Stimulated activated naive CD4-positive, alpha-beta T cell (primary cell): ENCODE measurements at regions not wholly inside any gene's neighbourhood (a gene's known extent, or its start where the extent isn't known, plus 50 kb on each side); places are given as distances from the start of the nearest gene placed in this dataset.

ENCODE experiments used
- DNase-seq, 6 experiments: peaks; one replicate each; lab custom pipeline; 2025; lab: John Stamatoyannopoulos, UW

DNA sequence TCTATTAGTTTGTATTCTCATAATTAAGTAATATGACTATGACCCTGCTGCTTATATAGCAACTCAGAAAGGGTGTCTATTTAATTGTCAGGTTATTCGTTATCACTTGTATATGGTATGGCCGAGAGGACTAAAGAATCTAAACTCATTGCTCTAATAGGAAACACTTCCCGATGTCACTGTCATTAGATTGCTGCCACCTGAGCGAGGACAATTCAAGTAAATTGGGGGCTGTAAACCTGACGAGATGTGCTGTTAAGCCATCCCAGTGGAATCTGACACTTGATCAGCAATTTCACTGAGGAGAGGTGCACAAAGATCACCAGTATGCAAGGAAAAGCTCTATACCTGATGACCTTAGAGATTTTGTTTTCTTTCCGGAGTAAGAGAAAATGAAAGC is 1319.3 kb downstream of the MAT2B start:
- DNase-seq = no peak

GRCh38 chr5:164832516-164832915 is 1327.1 kb downstream of the MAT2B start:
- no peak for DNase-seq

DNA sequence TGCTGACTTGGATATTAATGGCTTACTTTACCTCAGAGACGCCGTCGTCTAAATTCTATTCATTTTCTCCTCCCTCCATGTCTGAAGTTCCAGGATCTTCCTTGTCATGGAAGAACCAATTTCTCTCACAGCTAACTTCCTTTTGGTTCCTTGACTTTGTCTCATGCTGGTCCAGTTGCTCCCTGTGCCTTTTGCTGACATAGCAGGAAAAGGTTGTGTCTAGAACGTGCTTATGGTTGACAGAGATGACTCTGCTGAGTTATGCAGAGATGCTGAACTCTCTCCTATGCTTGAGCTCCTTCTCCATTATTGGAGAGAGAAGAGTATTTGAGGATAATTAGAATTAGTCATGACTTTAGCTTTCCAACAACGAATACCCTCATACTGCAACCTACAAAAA is 1338.9 kb downstream of the MAT2B start:
- no peak for DNase-seq

- no peak for DNase-seq
Observed at GRCh38 chr5:164860896-164861295, 1355.5 kb downstream of the MAT2B start.

- no peak for DNase-seq
Observed at GRCh38 chr5:164861610-164862009, 1356.2 kb downstream of the MAT2B start.

- DNase-seq = no peak
Observed at GRCh38 chr5:164868761-164869160, 1363.3 kb downstream of the MAT2B start.

GRCh38 chr5:164869325-164869724 is 1363.9 kb downstream of the MAT2B start:
- DNase-seq = no peak

- no peak for DNase-seq
Observed at GRCh38 chr5:164876793-164877192, 1371.4 kb downstream of the MAT2B start.

GRCh38 chr5:164881442-164881841 is 1376.0 kb downstream of the MAT2B start:
- no peak for DNase-seq

DNA sequence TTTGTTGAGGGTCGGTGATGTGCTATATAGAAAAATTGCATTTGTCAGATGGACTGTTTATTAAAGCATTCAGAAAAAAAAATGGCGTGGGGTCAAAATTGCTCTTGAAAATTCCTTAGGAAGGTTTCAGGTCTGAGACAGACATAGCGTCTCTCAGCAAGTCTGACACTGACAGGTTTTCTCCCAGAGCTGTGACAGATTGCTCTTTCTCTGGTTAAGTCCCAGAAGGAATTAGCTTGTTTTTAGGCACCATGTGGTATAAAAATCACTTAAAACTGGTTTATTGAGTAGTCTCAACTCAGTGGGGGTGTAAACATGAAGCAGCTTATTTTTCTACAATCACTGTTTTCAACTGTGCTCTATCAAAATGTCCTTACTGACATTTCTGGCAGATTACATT is 1379.8 kb downstream of the MAT2B start:
- DNase-seq = no peak

DNA sequence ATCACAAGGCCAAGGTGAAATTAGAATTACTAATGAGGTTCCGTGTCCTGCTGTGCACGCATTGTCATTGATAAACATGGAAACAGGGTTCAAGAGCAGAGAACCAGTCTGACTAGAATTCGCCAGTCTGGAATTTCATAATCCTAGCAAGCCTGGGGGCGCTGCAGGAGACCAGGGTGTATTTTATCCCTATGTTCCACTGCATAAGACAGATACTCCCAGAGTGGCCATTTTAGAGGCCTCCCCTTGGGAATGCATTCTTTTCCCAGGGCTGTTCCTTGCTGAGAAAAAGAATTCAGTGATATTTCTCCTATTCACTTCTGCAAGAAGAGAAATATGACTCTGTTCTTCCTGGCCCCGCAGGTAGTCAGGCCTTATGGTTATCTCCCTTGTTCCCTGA is 1387.7 kb downstream of the MAT2B start:
- DNase-seq = no peak

DNA sequence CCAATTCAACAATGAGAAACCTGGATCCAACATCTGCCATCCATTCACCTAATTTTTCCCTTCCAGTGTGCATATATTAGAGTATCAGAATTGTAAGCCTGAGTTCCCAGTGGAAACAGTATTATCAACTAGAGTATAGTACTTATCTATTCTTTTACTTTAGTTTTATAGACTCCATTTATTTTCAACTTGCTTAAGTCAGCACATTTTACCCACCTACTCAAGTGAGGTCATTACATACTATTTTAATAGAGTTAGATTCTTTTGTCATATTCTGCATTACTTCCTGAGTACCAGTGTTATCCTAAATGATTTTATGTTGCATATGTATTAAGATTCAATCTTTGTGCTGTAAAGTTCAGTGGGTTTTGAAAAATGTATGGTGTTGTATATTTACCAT is 1393.3 kb downstream of the MAT2B start:
- no peak for DNase-seq

DNA sequence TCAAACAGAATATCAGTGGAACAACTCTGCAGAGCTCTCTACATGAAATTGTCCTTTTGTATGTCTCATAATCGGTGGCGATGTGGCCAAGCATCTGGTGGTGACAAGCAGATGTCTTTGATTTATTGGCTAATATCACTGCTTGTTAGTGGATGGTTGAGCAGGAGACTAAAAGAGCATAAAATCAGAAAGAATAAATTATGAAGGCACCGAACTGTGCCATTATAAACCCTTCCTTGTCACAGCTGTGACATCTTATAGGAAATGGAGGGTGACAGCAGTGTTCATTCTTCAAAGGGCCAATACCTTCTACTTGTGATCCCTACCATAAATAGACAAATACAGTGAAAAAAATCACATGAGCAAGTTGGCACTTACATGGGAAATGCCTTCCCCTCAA is 1404.3 kb downstream of the MAT2B start:
- DNase-seq = no peak

GRCh38 chr5:164921722-164922121 is 1416.3 kb downstream of the MAT2B start:
- no peak for DNase-seq

- DNase-seq = no peak
Observed at GRCh38 chr5:164934039-164934438, 1428.6 kb downstream of the MAT2B start.

- DNase-seq = no peak
Observed at GRCh38 chr5:164934561-164934960, 1429.1 kb downstream of the MAT2B start.

GRCh38 chr5:164941132-164941531 is 1435.7 kb downstream of the MAT2B start:
- no peak for DNase-seq

DNA sequence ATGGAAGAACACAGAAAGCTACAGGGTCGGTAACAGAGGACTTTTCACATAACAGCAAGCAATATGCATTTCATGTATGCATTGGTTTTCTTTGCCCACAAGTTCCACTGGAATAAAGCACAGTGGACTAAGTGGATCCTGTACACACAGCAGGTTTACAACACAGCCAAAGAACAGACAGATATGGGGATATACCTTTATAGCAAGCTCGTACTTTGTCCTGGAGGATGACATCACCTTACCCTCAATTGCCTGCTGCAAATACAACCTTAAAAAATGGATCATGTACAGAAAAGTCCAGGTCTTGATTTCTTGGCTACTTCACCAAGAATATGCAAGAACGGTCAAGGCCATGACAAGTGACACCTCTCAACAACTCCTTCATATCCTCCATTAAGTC is 1445.5 kb downstream of the MAT2B start:
- no peak for DNase-seq

GRCh38 chr5:164951570-164951969 is 1446.2 kb downstream of the MAT2B start:
- no peak for DNase-seq

GRCh38 chr5:164958688-164959087 is 1453.3 kb downstream of the MAT2B start:
- DNase-seq = no peak

DNA sequence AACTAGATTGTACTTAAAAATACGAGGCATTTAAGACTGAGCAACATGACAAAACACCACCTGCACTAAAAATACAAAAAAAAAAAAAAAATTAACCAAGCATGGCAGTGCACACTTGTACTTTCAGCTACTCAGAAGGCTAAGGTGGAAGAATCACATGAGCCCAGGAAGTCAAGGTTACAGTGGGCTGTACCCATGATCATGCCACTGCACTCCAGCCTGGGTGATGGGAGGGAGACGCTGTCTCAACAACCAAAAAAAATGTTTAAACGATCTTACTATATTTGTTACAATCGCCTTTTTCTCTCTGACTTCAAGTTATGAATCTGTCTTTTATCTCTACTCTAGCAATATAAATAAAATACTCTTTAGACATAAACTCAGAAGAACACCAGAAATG is 1454.3 kb downstream of the MAT2B start:
- DNase-seq = no peak

GRCh38 chr5:164962329-164962961 is 1457.0 kb downstream of the MAT2B start:
- DNase-seq = no peak

DNA sequence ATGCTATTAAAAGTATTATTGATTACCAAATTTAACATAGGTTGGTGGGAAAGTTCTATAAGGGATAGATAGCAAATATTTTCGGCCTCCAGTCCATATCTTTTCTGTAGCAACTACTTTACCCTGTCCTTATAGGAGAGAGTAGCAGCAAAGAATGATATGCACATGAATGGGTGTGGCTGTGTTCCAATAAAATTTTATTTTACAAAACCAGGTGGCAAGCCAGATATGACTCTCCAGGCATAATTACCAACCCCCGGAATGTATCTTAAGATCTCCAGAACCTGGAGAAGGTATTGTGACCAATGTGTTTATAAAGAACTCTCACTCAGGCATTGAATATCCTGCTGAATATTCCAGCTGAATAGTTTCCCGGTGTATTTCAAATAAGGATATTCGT is 1461.2 kb downstream of the MAT2B start:
- no peak for DNase-seq

GRCh38 chr5:164967354-164967753 is 1461.9 kb downstream of the MAT2B start:
- DNase-seq = no peak

DNA sequence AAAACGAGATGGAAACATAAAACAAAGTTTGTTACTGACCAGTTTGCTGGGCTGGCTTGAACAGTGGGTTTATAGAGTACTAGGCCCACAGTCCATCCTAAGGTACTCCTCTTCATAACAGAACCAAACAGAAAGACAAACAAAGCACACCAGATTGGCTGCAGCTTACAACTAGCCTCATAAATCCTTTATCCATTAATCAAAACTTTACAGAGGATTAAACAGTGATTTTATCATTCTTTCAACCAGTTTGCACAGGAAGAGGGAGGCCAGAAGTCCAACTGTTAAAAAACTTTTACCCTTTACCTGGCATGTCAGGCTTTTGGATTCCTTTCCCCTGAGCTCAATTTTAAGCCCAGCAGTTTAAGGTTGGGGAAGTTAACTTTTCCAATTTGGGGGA is 1467.6 kb downstream of the MAT2B start:
- no peak for DNase-seq
